H1 (cell line): ENCODE measurements at regions not wholly inside any gene's neighbourhood (a gene's known extent, or its start where the extent isn't known, plus 50 kb on each side); places are given as distances from the start of the nearest gene placed in this dataset.

Source experiments
- POLR2A ChIP-seq, 2 experiments: IDR thresholded peaks; 1 replicate in 1 of 2; 2 replicates in 1 of 2; pipeline ENCODE4 v1.6.1; 2011; ENCODE audit warnings: low read depth in 2 of 2, low read length in 2 of 2, mild to moderate bottlenecking in 2 of 2; ENCODE audit errors: control extremely low read depth in 1 of 2
- SIN3A ChIP-seq, 2 experiments: IDR thresholded peaks in 1 of 2; conservative IDR thresholded peaks in 1 of 2; 2 replicates each; pipeline ENCODE4 v1.6.1; 2011 to 2012; ENCODE audit warnings: low read length in 2 of 2, improper control_type of control experiment in 1 of 2, low read depth in 1 of 2, mild to moderate bottlenecking in 1 of 2
- TF ChIP-seq, protein P1 (sequence below): IDR thresholded peaks from 2 replicates; pipeline ENCODE4 v1.6.1; 2011; ENCODE audit warnings: low read length, improper control_type of control experiment
- TF ChIP-seq, protein P2 (sequence below), 3 experiments: IDR thresholded peaks; 1 replicate in 2 of 3; 2 replicates in 1 of 3; pipeline versions ENCODE4 v1.5.1 to v1.6.1; 2011; ENCODE audit warnings: low read length in 3 of 3, mild to moderate bottlenecking in 3 of 3, inconsistent platforms in 2 of 3, low read depth in 1 of 3, moderate library complexity in 1 of 3; ENCODE audit not compliant: insufficient read depth in 1 of 3; ENCODE audit errors: control extremely low read depth in 1 of 3

DNA sequence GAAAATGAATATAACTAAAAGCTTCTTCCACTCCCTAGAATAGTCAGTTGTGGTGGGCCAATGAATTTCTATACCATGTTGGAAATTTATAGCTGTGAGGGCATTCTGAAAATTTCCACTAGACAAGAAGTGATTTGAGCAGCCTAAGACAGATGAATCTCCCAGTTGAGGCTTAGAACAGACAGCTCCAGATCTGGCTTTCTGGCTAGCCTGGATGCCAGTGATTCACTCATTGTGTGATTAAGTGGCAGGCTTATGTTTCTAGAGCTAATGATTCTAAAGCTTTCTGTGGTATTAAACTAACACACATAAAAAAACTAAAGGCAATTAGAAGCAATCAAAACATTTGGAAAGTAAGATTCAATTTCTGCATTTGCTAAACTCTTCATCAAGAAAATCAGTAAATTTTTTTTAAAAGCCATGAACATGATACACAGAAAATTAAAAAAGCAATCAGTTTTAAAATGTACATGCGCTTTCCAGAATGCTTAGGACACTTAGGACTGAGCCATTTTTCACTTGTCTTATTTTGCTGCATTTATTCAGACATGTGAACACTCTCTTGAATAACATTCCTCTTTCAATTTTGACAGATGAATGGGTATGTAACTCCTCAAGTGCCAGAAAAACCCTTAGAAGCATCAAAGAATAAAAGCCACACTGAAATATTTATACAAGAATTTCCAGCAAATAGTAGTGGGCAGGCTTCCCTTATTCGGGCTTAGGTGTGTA is 100.5 kb upstream of the GNAQ start:
- TF ChIP-seq SIN3A (conservative IDR thresholded peaks at IDR 0.05 in 1 of 2, IDR thresholded peaks at IDR 0.05 in 1 of 2; ENCODE audit: low read depth in 1 of 2, low read length in 2 of 2): no peak
- TF ChIP-seq, protein P1, sequence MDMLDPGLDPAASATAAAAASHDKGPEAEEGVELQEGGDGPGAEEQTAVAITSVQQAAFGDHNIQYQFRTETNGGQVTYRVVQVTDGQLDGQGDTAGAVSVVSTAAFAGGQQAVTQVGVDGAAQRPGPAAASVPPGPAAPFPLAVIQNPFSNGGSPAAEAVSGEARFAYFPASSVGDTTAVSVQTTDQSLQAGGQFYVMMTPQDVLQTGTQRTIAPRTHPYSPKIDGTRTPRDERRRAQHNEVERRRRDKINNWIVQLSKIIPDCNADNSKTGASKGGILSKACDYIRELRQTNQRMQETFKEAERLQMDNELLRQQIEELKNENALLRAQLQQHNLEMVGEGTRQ: no peak
- TF ChIP-seq, protein P2, sequence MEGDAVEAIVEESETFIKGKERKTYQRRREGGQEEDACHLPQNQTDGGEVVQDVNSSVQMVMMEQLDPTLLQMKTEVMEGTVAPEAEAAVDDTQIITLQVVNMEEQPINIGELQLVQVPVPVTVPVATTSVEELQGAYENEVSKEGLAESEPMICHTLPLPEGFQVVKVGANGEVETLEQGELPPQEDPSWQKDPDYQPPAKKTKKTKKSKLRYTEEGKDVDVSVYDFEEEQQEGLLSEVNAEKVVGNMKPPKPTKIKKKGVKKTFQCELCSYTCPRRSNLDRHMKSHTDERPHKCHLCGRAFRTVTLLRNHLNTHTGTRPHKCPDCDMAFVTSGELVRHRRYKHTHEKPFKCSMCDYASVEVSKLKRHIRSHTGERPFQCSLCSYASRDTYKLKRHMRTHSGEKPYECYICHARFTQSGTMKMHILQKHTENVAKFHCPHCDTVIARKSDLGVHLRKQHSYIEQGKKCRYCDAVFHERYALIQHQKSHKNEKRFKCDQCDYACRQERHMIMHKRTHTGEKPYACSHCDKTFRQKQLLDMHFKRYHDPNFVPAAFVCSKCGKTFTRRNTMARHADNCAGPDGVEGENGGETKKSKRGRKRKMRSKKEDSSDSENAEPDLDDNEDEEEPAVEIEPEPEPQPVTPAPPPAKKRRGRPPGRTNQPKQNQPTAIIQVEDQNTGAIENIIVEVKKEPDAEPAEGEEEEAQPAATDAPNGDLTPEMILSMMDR (IDR thresholded peaks at IDR 0.05; ENCODE audit: control extremely low read depth in 1 of 3, insufficient read depth in 1 of 3, low read depth in 1 of 3, low read length in 3 of 3): no peak
- no peak for TF ChIP-seq POLR2A (IDR thresholded peaks at IDR 0.05; ENCODE audit: control extremely low read depth in 1 of 2, low read depth in 2 of 2, low read length in 2 of 2)
